ENCODE measurements at regions not wholly inside any gene's neighbourhood (a gene's known extent, or its start where the extent isn't known, plus 50 kb on each side); places are given as distances from the start of the nearest gene placed in this dataset.

DNA sequence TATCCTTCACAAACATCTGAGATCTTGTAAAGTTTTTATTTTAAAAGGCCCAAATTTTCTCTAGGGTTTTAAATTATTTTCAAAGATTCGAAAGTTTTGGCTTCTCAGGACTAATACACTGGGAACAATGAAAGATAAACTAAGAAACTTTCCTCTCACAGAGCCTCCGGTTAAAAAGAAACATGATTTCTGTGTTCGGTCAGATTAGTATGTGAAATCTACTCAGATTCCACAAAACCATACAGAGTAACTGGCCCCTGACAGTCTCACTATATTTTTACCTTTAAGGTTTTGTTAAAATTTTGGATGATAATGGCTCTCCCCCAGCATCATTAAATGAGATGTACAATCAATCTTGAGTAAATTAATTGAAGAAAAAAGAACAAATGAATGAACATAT lies 471.0 kb downstream of the COL12A1 start (continued):
- TF ChIP-seq ZNF462 (CRISPR knock-in tag; IDR thresholded peaks at IDR 0.05), result no peak
- no peak for TF ChIP-seq JUNB (IDR thresholded peaks at IDR 0.05; ENCODE audit: unreplicated experiment)
- TF ChIP-seq EZH2 (IDR thresholded peaks at IDR 0.05; ENCODE audit: low read depth, unreplicated experiment), result no peak
- TF ChIP-seq CREB1 (CRISPR knock-in tag; IDR thresholded peaks at IDR 0.05; ENCODE audit: low read depth), result no peak
- TF ChIP-seq NANOG (IDR thresholded peaks at IDR 0.05; ENCODE audit: borderline replicate concordance), result no peak
- TF ChIP-seq POLR2AphosphoS5 (IDR thresholded peaks at IDR 0.05; ENCODE audit: low read depth), result no peak
- TF ChIP-seq, protein P1, sequence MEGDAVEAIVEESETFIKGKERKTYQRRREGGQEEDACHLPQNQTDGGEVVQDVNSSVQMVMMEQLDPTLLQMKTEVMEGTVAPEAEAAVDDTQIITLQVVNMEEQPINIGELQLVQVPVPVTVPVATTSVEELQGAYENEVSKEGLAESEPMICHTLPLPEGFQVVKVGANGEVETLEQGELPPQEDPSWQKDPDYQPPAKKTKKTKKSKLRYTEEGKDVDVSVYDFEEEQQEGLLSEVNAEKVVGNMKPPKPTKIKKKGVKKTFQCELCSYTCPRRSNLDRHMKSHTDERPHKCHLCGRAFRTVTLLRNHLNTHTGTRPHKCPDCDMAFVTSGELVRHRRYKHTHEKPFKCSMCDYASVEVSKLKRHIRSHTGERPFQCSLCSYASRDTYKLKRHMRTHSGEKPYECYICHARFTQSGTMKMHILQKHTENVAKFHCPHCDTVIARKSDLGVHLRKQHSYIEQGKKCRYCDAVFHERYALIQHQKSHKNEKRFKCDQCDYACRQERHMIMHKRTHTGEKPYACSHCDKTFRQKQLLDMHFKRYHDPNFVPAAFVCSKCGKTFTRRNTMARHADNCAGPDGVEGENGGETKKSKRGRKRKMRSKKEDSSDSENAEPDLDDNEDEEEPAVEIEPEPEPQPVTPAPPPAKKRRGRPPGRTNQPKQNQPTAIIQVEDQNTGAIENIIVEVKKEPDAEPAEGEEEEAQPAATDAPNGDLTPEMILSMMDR (conservative IDR thresholded peaks at IDR 0.05; ENCODE audit: low read depth in 2 of 2), result no peak

DNA sequence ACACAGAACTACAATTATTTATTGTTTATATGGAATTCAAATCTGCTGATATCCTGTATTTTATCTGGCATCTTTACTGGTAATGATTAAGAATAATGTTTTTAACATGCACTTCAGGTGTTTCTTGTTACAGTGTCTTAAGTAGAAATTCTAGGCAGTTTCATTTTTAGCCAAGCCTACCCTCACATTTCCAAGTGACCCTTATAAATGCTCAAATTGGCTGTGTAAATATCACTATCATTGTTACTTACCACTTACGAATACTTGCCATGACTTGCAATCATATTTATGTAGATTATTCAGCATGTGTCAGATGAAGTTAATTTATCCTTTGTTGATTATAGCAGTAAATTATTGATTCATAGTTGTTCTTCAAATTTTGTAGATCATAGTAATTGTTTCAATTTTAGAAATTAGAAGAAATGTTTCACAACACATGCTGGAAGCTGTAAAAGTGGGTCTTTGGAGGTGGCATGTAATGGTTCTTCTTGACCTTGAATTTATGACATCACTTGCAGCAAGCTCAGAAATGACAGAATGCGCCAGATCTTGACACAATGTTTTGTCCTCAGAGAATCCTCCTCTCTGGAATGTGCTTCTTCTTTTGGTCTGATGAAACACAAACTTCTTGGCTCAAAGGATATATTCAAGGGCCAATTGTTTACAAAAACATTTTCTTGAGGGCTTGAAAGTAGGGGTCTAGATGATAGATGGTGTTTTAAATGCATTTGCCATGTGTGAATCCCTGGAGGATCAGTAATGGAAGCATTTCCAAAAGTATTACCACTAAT lies 471.8 kb downstream of the COL12A1 start:
- no peaks in the 10 kb centered on the region for H3K4me1 Mint-ChIP-seq
- no peak overlapping the region for H3K27ac Mint-ChIP-seq
- no peaks in the 10 kb centered on the region for H3K4me1 ChIP-seq (ENCODE audit: insufficient read depth)
- TF ChIP-seq STAT1 (IDR thresholded peaks at IDR 0.05; ENCODE audit: unreplicated experiment), result no peak
- TF ChIP-seq ETS1 (IDR thresholded peaks at IDR 0.05), result no peak

More for the DNA sequence above, 471.8 kb downstream of the COL12A1 start:
- Mint-ChIP-seq H3K9me3 (0 out of 3 replicates have a peak, but pooled peaks cover 3% of the 10 kb centered on the region), H3K4me3 (no peak overlapping the region), H3K27me3 (ENCODE audit: insufficient read depth, low read depth, poor library complexity) (no peaks in the 10 kb centered on the region), H3K36me3 (ENCODE audit: low read depth) (no peaks in the 10 kb centered on the region)
- no peaks in the 10 kb centered on the region for H3K27me3 ChIP-seq (ENCODE audit: insufficient read depth)
- H3K9me2 ChIP-seq (ENCODE audit: insufficient read depth), result no peaks in the 10 kb centered on the region
- ATAC-seq (no peak), DNase-seq (ENCODE audit: low spot score) (no peak)
- no peaks in the 10 kb centered on the region for H3K79me2 ChIP-seq (replicated peaks; ENCODE audit: insufficient read depth)
- no peak overlapping the region for H3K4me2 ChIP-seq
- H3K4me3 ChIP-seq, result no peak overlapping the region
- H3F3A ChIP-seq (replicated peaks; ENCODE audit: low read depth), result no peaks in the 10 kb centered on the region
- no peak overlapping the region for H3K27ac ChIP-seq (ENCODE audit: low read depth)
- no peaks in the 10 kb centered on the region for H3K36me3 ChIP-seq (ENCODE audit: insufficient read depth)
- H2AFZ ChIP-seq, result no peak overlapping the region
- H4K20me1 ChIP-seq (replicated peaks; ENCODE audit: insufficient read depth), result no peaks in the 10 kb centered on the region

All from GM23338 (cell line).